Fibroblast of lung (primary cell): ENCODE measurements at regions not wholly inside any gene's neighbourhood (a gene's known extent, or its start where the extent isn't known, plus 50 kb on each side); places are given as distances from the start of the nearest gene placed in this dataset.

ENCODE experiments used
- DNase-seq, 2 donors: peaks; one replicate each; pipeline versions ENCODE4 v3.0.0 to v3.0.0-alpha.2; 2010; ENCODE audit warnings: low read depth in 2 of 2
- H2AFZ ChIP-seq: 2 replicates; pipeline ENCODE4 v1.5.1; 2012; ENCODE audit warnings: low read length, control low read depth, inconsistent platforms
- H3K27ac ChIP-seq: 2 replicates; pipeline ENCODE4 v1.5.1; 2011; ENCODE audit warnings: low read length, control low read depth; ENCODE audit not compliant: insufficient read depth
- H3K27me3 ChIP-seq: 2 replicates; pipeline ENCODE4 v1.5.1; 2011; ENCODE audit warnings: mild to moderate bottlenecking, low read length; ENCODE audit not compliant: control insufficient read depth, insufficient read depth
- H3K36me3 ChIP-seq: 2 replicates; pipeline ENCODE4 v1.5.1; 2011; ENCODE audit warnings: low read length; ENCODE audit not compliant: control insufficient read depth, insufficient read depth
- H3K4me1 ChIP-seq: 2 replicates; pipeline ENCODE4 v1.5.1; 2011; ENCODE audit warnings: low read length; ENCODE audit not compliant: control insufficient read depth, insufficient read depth; ENCODE audit errors: extremely low read depth
- H3K4me2 ChIP-seq: 2 replicates; pipeline ENCODE4 v1.5.1; 2011; ENCODE audit warnings: low read length, control low read depth; ENCODE audit not compliant: insufficient read depth; ENCODE audit errors: extremely low read depth
- H3K4me3 ChIP-seq, 4 experiments: fragments of 200-600 bp in 1 of 4; sonication (generic) in 1 of 4; replicated peaks in 1 of 4; 2 replicates each; pipeline ENCODE4 v1.5.1; 2011 to 2016; ENCODE audit warnings: low read length in 4 of 4, low read depth in 3 of 4, mild to moderate bottlenecking in 3 of 4, control low read depth in 2 of 4, inconsistent platforms in 1 of 4, mixed read lengths in 1 of 4; ENCODE audit not compliant: insufficient read depth in 1 of 4; ENCODE audit errors: control extremely low read depth in 1 of 4
- H3K79me2 ChIP-seq: 2 replicates; pipeline ENCODE4 v1.5.1; 2012; ENCODE audit warnings: mild to moderate bottlenecking, low read length, inconsistent platforms; ENCODE audit not compliant: control insufficient read depth, insufficient read depth
- H3K9ac ChIP-seq: 2 replicates; pipeline ENCODE4 v1.5.1; 2011; ENCODE audit warnings: mild to moderate bottlenecking, low read length, control low read depth; ENCODE audit not compliant: insufficient read depth
- H3K9me3 ChIP-seq: 2 replicates; pipeline ENCODE4 v1.5.1; 2012; ENCODE audit warnings: low read depth, low read length; ENCODE audit not compliant: control insufficient read depth, insufficient read depth
- H4K20me1 ChIP-seq: 2 replicates; pipeline ENCODE4 v1.5.1; 2011; ENCODE audit warnings: low read length; ENCODE audit not compliant: control insufficient read depth, insufficient read depth; ENCODE audit errors: extremely low read depth
- EZH2 ChIP-seq: IDR thresholded peaks from 2 replicates; pipeline ENCODE4 v1.5.1; 2012; ENCODE audit warnings: low read length, control low read depth, mild to moderate bottlenecking; ENCODE audit errors: missing control alignments
- TF ChIP-seq, protein P1 (sequence below), 2 donors: IDR thresholded peaks in 1 of 2; conservative IDR thresholded peaks in 1 of 2; 1 replicate in 1 of 2; 2 replicates in 1 of 2; pipeline ENCODE4 v1.5.1; 2011 to 2012; ENCODE audit warnings: low read length in 2 of 2, control low read depth in 1 of 2, inconsistent platforms in 1 of 2, low read depth in 1 of 2, mild to moderate bottlenecking in 1 of 2

GRCh38 chr7:13581097-13581496 lies 408.4 kb downstream of the ETV1 start:
- H3K79me2 ChIP-seq = no peaks in the 10 kb centered on the region
- H3K27me3 ChIP-seq = no peaks in the 10 kb centered on the region
- no peak overlapping the region for H3K4me2 ChIP-seq
- TF ChIP-seq, protein P1, sequence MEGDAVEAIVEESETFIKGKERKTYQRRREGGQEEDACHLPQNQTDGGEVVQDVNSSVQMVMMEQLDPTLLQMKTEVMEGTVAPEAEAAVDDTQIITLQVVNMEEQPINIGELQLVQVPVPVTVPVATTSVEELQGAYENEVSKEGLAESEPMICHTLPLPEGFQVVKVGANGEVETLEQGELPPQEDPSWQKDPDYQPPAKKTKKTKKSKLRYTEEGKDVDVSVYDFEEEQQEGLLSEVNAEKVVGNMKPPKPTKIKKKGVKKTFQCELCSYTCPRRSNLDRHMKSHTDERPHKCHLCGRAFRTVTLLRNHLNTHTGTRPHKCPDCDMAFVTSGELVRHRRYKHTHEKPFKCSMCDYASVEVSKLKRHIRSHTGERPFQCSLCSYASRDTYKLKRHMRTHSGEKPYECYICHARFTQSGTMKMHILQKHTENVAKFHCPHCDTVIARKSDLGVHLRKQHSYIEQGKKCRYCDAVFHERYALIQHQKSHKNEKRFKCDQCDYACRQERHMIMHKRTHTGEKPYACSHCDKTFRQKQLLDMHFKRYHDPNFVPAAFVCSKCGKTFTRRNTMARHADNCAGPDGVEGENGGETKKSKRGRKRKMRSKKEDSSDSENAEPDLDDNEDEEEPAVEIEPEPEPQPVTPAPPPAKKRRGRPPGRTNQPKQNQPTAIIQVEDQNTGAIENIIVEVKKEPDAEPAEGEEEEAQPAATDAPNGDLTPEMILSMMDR (conservative IDR thresholded peaks at IDR 0.05 in 1 of 2, IDR thresholded peaks at IDR 0.05 in 1 of 2; ENCODE audit: low read depth in 1 of 2, low read length in 2 of 2) = no peak
- TF ChIP-seq EZH2 = no peak
- H3K27ac ChIP-seq = no peak overlapping the region
- H3K4me3 ChIP-seq = no peak overlapping the region
- no peak for DNase-seq
- no peaks in the 10 kb centered on the region for H3K4me1 ChIP-seq
- H3K9me3 ChIP-seq = no peaks in the 10 kb centered on the region
- no peak overlapping the region for H2AFZ ChIP-seq
- no peaks in the 10 kb centered on the region for H4K20me1 ChIP-seq
- H3K9ac ChIP-seq = no peak overlapping the region
- H3K36me3 ChIP-seq = no peaks in the 10 kb centered on the region

GRCh38 chr7:13593854-13594253 lies 395.6 kb downstream of the ETV1 start:
- H3K4me1 ChIP-seq = no peaks in the 10 kb centered on the region
- TF ChIP-seq EZH2 = no peak
- TF ChIP-seq, protein P1 (conservative IDR thresholded peaks at IDR 0.05 in 1 of 2, IDR thresholded peaks at IDR 0.05 in 1 of 2; ENCODE audit: low read depth in 1 of 2, low read length in 2 of 2) = no peak

DNA sequence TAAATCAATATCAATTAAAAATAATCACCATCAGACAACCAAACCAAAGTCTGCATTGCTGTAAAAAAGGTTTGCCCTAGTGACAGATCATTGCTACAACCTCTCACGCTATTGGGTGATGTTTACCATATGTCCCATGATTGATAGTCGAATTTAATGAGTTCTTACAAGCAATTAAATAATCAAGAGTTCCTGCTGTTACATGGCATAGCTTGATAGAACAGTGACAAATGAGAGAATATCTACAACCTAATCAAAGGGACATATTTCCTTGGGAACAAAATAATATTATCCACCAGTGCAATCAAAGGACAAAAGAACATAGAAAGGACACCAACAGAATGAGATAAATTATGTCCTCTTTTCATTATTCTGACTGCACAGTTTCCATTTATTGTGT lies 387.4 kb downstream of the ETV1 start:
- H4K20me1 ChIP-seq = no peaks in the 10 kb centered on the region
- H3K36me3 ChIP-seq = no peaks in the 10 kb centered on the region
- H3K4me2 ChIP-seq = no peak overlapping the region
- no peak overlapping the region for H2AFZ ChIP-seq
- no peak for DNase-seq
- no peaks in the 10 kb centered on the region for H3K9me3 ChIP-seq
- H3K27me3 ChIP-seq = no peaks in the 10 kb centered on the region
- no peak overlapping the region for H3K27ac ChIP-seq
- TF ChIP-seq, protein P1 (conservative IDR thresholded peaks at IDR 0.05 in 1 of 2, IDR thresholded peaks at IDR 0.05 in 1 of 2; ENCODE audit: low read depth in 1 of 2, low read length in 2 of 2) = no peak
- TF ChIP-seq EZH2 = no peak
- H3K9ac ChIP-seq = no peak overlapping the region
- H3K4me3 ChIP-seq = no peak overlapping the region
- H3K4me1 ChIP-seq = no peaks in the 10 kb centered on the region
- no peaks in the 10 kb centered on the region for H3K79me2 ChIP-seq

More at GRCh38 chr7:13593854-13594253, 395.6 kb downstream of the ETV1 start:
- Histone ChIP-seq H3K4me2 (no peak overlapping the region), H3K9me3 (no peaks in the 10 kb centered on the region), H3K9ac (no peak overlapping the region), H3K36me3 (no peaks in the 10 kb centered on the region), H3K27ac (no peak overlapping the region), H4K20me1 (no peaks in the 10 kb centered on the region), H2AFZ (no peak overlapping the region), H3K4me3 (no peak overlapping the region), H3K79me2 (no peaks in the 10 kb centered on the region), H3K27me3 (no peaks in the 10 kb centered on the region)
- no peak for DNase-seq
